ENCODE measurements at regions not wholly inside any gene's neighbourhood (a gene's known extent, or its start where the extent isn't known, plus 50 kb on each side); places are given as distances from the start of the nearest gene placed in this dataset.

DNA sequence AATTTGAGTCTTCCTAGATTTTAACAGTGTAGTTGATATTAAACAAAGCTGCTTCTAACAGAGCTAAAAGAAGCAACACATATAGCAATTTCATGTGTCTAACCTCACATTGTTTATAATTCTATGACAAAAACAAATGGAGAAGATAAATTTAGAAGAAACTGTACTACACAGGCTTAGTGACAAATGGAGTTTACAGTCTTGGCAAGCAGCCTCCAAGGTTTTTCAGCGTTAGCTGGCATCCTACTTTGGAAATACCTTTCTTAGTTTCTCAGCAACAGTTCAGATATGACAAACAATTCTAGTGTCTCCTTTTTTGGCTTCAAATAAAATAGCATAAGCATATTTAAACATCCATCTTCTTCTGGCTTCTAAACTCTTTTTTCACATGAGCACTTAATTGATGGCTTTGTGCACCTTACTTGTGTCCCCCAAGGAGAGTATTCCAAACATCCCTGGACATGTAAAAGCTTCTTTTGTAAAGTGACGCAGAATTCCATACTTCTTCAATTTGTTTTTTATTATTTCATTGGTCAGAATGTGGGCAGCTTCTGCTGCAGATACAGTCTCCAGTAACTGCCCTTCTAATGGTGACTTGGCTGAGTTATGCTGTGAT, 249.8 kb downstream of the ANTXR2 start:
- TF ChIP-seq, protein P1, sequence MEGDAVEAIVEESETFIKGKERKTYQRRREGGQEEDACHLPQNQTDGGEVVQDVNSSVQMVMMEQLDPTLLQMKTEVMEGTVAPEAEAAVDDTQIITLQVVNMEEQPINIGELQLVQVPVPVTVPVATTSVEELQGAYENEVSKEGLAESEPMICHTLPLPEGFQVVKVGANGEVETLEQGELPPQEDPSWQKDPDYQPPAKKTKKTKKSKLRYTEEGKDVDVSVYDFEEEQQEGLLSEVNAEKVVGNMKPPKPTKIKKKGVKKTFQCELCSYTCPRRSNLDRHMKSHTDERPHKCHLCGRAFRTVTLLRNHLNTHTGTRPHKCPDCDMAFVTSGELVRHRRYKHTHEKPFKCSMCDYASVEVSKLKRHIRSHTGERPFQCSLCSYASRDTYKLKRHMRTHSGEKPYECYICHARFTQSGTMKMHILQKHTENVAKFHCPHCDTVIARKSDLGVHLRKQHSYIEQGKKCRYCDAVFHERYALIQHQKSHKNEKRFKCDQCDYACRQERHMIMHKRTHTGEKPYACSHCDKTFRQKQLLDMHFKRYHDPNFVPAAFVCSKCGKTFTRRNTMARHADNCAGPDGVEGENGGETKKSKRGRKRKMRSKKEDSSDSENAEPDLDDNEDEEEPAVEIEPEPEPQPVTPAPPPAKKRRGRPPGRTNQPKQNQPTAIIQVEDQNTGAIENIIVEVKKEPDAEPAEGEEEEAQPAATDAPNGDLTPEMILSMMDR (IDR thresholded peaks at IDR 0.05) = no peak
- no peak for TF ChIP-seq POLR2A (IDR thresholded peaks at IDR 0.05)

Data from tibial nerve (tissue), 3 donors.